ENCODE measurements at regions not wholly inside any gene's neighbourhood (a gene's known extent, or its start where the extent isn't known, plus 50 kb on each side); places are given as distances from the start of the nearest gene placed in this dataset.

- no peaks in the 10 kb centered on the region for H4K20me1 ChIP-seq (ENCODE audit: insufficient read depth)
- H3K9me3 ChIP-seq (ENCODE audit: insufficient read depth, low read depth): no peaks in the 10 kb centered on the region
- H2AFZ ChIP-seq: no peak overlapping the region
- H3K4me1 ChIP-seq (replicated peaks; ENCODE audit: insufficient read depth): no peaks in the 10 kb centered on the region
- no peaks in the 10 kb centered on the region for H3K36me3 ChIP-seq (ENCODE audit: low read depth)
- H3K27ac ChIP-seq: no peak overlapping the region
- POLR2A ChIA-PET (ENCODE audit: unreplicated experiment): no interaction called here
- no peaks in the 10 kb centered on the region for H3F3A ChIP-seq (ENCODE audit: insufficient read depth, low read depth)
- H3K4me2 ChIP-seq: no peak overlapping the region
- 0 out of 2 replicates have a peak, but pooled peaks cover 3% of the 10 kb centered on the region for H3K27me3 ChIP-seq (ENCODE audit: insufficient read depth, low read depth)
- no peak overlapping the region for H3K4me3 ChIP-seq
- no TSS peak for BruUV-seq (replicated peaks)
- no peaks in the 10 kb centered on the region for H3K79me2 ChIP-seq (ENCODE audit: low read depth)
- DNase-seq: no peak
- no peaks in the 10 kb centered on the region for H3K9me2 ChIP-seq (ENCODE audit: insufficient read depth)
- CTCF ChIA-PET: no interaction called here
- intact Hi-C loops (cut with micrococcal nuclease; ENCODE audit: unreplicated experiment): no loop called here
- TF ChIP-seq EZH2 (IDR thresholded peaks at IDR 0.05; ENCODE audit: low read depth): no peak
- no peak for TF ChIP-seq CTCF (conservative IDR thresholded peaks at IDR 0.05)
Observed at GRCh38 chr18:10340821-10341220, 113.6 kb upstream of the APCDD1 start.

GRCh38 chr18:10343778-10344177 is 110.7 kb upstream of the APCDD1 start:
- TF ChIP-seq CTCF (conservative IDR thresholded peaks at IDR 0.05) (no peak), EZH2 (IDR thresholded peaks at IDR 0.05; ENCODE audit: low read depth) (no peak)
- Histone ChIP-seq H3K36me3 (ENCODE audit: low read depth) (no peaks in the 10 kb centered on the region), H3K4me1 (replicated peaks; ENCODE audit: insufficient read depth) (no peaks in the 10 kb centered on the region), H3K4me3 (no peak overlapping the region), H3K4me2 (no peak overlapping the region), H3F3A (ENCODE audit: insufficient read depth, low read depth) (no peaks in the 10 kb centered on the region), H3K9me2 (ENCODE audit: insufficient read depth) (no peaks in the 10 kb centered on the region), H2AFZ (no peak overlapping the region), H3K9me3 (ENCODE audit: insufficient read depth, low read depth) (no peaks in the 10 kb centered on the region), H3K27ac (no peak overlapping the region), H3K79me2 (ENCODE audit: low read depth) (no peaks in the 10 kb centered on the region), H3K27me3 (ENCODE audit: insufficient read depth, low read depth) (no peaks in the 10 kb centered on the region), H4K20me1 (ENCODE audit: insufficient read depth) (no peaks in the 10 kb centered on the region)
- no peak for DNase-seq
- ChIA-PET POLR2A (ENCODE audit: unreplicated experiment) (no interaction called here), CTCF (no interaction called here)
- BruUV-seq (replicated peaks): no TSS peak
- intact Hi-C loops (cut with micrococcal nuclease; ENCODE audit: unreplicated experiment): no loop called here

- ChIA-PET CTCF (no interaction called here), POLR2A (ENCODE audit: unreplicated experiment) (no interaction called here)
- Histone ChIP-seq H4K20me1 (ENCODE audit: insufficient read depth) (no peaks in the 10 kb centered on the region), H2AFZ (no peak overlapping the region), H3K27me3 (ENCODE audit: insufficient read depth, low read depth) (no peaks in the 10 kb centered on the region), H3K27ac (no peak overlapping the region), H3K4me2 (no peak overlapping the region), H3K9me3 (ENCODE audit: insufficient read depth, low read depth) (no peaks in the 10 kb centered on the region), H3K79me2 (ENCODE audit: low read depth) (no peaks in the 10 kb centered on the region), H3F3A (ENCODE audit: insufficient read depth, low read depth) (no peaks in the 10 kb centered on the region), H3K9me2 (ENCODE audit: insufficient read depth) (no peaks in the 10 kb centered on the region), H3K4me1 (replicated peaks; ENCODE audit: insufficient read depth) (no peaks in the 10 kb centered on the region), H3K4me3 (no peak overlapping the region), H3K36me3 (ENCODE audit: low read depth) (no peaks in the 10 kb centered on the region)
- DNase-seq: no peak
- BruUV-seq (replicated peaks): no TSS peak
- TF ChIP-seq EZH2 (IDR thresholded peaks at IDR 0.05; ENCODE audit: low read depth): no peak
- TF ChIP-seq CTCF (conservative IDR thresholded peaks at IDR 0.05): no peak
- intact Hi-C loops (cut with micrococcal nuclease; ENCODE audit: unreplicated experiment): no loop called here
Observed at GRCh38 chr18:10346749-10347415, 107.6 kb upstream of the APCDD1 start.
